Activated B cell treated with CpG ODN at 0.5 μM for 24 hours (primary cell): ENCODE measurements at regions not wholly inside any gene's neighbourhood (a gene's known extent, or its start where the extent isn't known, plus 50 kb on each side); places are given as distances from the start of the nearest gene placed in this dataset.
"Not testable (repeated sequence)": the region's sequence is repeated elsewhere in the genome, so short reads cannot be mapped to it uniquely, and the experiment has no call there.

Source experiments
- ATAC-seq: fragments of 200-7000 bp; cut with Tn5 transposase; one replicate; pipeline ENCODE4 v1.10.0; 2021; ENCODE audit warnings: low read depth, mild to moderate bottlenecking, moderate library complexity
- CTCF ChIA-PET: fragments of 350-600 bp; sonication (Branson Sonifier 250); formaldehyde crosslinking; loops from one replicate; lab custom pipeline; 2021; ENCODE audit warnings: antibody characterized with exemption; lab: Charles Lee
- POLR2A ChIA-PET: fragments of 350-600 bp; sonication (Branson Sonifier 250); formaldehyde crosslinking; loops from one replicate; lab custom pipeline; 2021; ENCODE audit warnings: antibody characterized with exemption; lab: Charles Lee
- DNase-seq: peaks from one replicate; pipeline ENCODE4 v3.0.0; 2022
- H3K27ac Mint-ChIP-seq: one replicate; pipeline ENCODE4 v1.8.0; 2020; ENCODE audit warnings: mixed read lengths
- H3K27me3 Mint-ChIP-seq: one replicate; pipeline ENCODE4 v1.8.0; 2021; ENCODE audit warnings: mixed read lengths
- H3K36me3 Mint-ChIP-seq: one replicate; pipeline ENCODE4 v1.8.0; 2021; ENCODE audit warnings: low read depth, mixed read lengths
- H3K4me1 Mint-ChIP-seq: one replicate; pipeline ENCODE4 v1.8.0; 2021; ENCODE audit warnings: mixed read lengths
- H3K4me3 Mint-ChIP-seq: one replicate; pipeline ENCODE4 v1.8.0; 2020; ENCODE audit warnings: mild to moderate bottlenecking, mixed read lengths
- H3K9me3 Mint-ChIP-seq: one replicate; pipeline ENCODE4 v1.8.0; 2020; ENCODE audit warnings: mixed read lengths
- intact Hi-C: fragments of 100-400 bp; cut with micrococcal nuclease; formaldehyde crosslinking; loops from one replicate; pipeline ENCODE4 v1.15.1; 2024
- TF ChIP-seq, protein P1 (sequence below): fragments of 200-600 bp; IDR thresholded peaks from one replicate; pipeline ENCODE4 v1.8.0; 2022; ENCODE audit warnings: antibody characterized with exemption, mild to moderate bottlenecking

DNA sequence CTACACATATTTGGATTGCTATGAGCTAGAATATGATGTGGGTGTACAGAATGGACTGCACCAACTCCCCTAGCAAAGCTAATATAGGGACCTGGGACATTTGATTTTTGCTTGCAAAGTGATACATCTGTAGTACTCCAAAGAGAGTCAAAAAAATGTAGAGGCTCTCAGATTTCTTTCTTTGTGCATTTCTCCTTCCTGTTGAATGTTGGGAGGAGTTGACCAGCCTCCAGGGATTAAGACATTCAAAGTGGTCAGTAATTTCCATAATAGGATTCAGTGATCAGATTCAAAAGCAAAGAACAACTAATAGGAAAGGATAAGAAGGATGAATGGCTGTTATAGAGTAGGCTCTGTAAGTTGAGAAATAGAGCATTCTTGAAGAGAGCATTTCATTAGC is 934.9 kb downstream of the KCNJ2 start:
- Mint-ChIP-seq H3K4me3 (no peak overlapping the region), H3K4me1 (no peaks in the 10 kb centered on the region), H3K36me3 (no peaks in the 10 kb centered on the region), H3K27me3 (no peaks in the 10 kb centered on the region), H3K9me3 (peaks cover 3% of the 10 kb centered on the region), H3K27ac (no peak overlapping the region)
- DNase-seq (no peak), ATAC-seq (no peak)
- intact Hi-C loops = no loop called here
- ChIA-PET POLR2A (no interaction called here), CTCF (no interaction called here)
- TF ChIP-seq, protein P1, sequence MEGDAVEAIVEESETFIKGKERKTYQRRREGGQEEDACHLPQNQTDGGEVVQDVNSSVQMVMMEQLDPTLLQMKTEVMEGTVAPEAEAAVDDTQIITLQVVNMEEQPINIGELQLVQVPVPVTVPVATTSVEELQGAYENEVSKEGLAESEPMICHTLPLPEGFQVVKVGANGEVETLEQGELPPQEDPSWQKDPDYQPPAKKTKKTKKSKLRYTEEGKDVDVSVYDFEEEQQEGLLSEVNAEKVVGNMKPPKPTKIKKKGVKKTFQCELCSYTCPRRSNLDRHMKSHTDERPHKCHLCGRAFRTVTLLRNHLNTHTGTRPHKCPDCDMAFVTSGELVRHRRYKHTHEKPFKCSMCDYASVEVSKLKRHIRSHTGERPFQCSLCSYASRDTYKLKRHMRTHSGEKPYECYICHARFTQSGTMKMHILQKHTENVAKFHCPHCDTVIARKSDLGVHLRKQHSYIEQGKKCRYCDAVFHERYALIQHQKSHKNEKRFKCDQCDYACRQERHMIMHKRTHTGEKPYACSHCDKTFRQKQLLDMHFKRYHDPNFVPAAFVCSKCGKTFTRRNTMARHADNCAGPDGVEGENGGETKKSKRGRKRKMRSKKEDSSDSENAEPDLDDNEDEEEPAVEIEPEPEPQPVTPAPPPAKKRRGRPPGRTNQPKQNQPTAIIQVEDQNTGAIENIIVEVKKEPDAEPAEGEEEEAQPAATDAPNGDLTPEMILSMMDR = no peak

DNA sequence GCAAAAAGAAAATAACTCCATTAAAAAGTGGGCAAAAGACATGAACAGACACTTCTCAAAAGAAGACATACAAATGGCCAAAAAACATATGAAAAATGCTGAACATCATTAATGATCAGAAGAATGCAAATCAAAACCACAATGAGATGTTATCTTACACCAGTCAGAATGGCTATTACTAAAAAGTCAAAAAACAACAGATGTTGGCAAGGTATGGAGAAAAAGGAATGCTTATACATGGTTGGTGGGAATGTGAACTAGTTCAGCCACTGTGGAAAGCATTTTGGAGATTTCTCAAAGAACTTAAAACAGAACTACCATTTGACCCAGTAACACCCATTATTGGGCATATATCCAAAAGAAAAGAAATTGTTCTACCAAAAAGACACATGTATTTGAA is 936.7 kb downstream of the KCNJ2 start:
- H3K4me1 Mint-ChIP-seq = not testable (repeated sequence)

DNA sequence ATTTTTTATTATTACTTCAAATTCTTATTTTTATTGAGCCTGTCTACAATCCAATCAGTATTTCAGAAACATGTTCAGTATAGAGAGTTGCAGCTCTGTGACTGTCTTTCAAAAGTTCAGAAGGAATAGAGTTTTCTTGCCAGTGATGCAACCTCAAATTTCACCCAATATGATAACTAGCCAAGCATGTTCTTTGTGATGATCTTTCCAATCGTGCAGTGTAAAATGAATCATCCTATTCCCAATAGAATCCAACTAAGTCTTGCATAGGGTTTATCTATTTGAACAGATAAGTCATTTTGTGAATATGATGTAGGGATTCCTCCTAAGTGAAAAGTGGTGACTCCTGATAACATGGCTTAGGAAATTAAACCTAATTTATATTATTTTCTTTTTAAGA is 937.8 kb downstream of the KCNJ2 start:
- POLR2A ChIA-PET = no interaction called here
- TF ChIP-seq, protein P1 = no peak
- Mint-ChIP-seq H3K27me3 (no peaks in the 10 kb centered on the region), H3K9me3 (peaks cover 2% of the 10 kb centered on the region), H3K36me3 (no peaks in the 10 kb centered on the region), H3K27ac (no peak overlapping the region), H3K4me3 (no peak overlapping the region), H3K4me1 (no peaks in the 10 kb centered on the region)
- no peak for DNase-seq
- CTCF ChIA-PET = interaction anchor here (0.6 kb wide), 1 partner anchor 142 kb away, joined by 4 read pairs; no protein-coding TSS in a partner anchor
- intact Hi-C loops = no loop called here
- no peak for ATAC-seq

More for the DNA sequence above, 936.7 kb downstream of the KCNJ2 start:
- H3K27ac Mint-ChIP-seq, H3K9me3 Mint-ChIP-seq, DNase-seq, H3K36me3 Mint-ChIP-seq, CTCF ChIA-PET, H3K4me3 Mint-ChIP-seq, H3K27me3 Mint-ChIP-seq, intact Hi-C loops, POLR2A ChIA-PET, ATAC-seq: not testable (repeated sequence)

DNA sequence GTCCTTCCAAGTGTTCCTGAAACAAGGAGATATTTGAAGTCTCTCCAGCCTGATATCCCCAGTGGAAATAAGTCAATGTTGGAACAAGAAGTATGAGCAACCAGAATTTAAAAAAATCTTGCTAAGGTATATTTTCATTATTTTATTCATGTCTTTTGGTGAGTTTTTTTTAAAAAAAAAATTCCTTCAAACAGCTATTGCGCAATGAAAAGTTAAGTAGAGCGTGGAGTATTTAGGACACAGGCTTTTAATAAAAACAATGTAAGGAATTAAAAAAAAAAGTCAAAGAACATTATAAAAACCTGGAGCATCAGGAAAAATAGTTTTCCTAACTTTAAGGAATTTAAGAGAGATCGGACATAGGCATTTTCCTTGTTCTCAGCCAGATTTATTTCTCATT is 940.4 kb downstream of the KCNJ2 start:
- ChIA-PET CTCF (no interaction called here), POLR2A (no interaction called here)
- no peaks in the 10 kb centered on the region for H3K27me3 Mint-ChIP-seq
- ATAC-seq (no peak), DNase-seq (no peak)
- H3K27ac Mint-ChIP-seq = no peak overlapping the region
- no peak overlapping the region for H3K4me3 Mint-ChIP-seq
- H3K9me3 Mint-ChIP-seq = no peaks in the 10 kb centered on the region
- TF ChIP-seq, protein P1 = no peak
- intact Hi-C loops = no loop called here
- H3K4me1 Mint-ChIP-seq = no peaks in the 10 kb centered on the region
- H3K36me3 Mint-ChIP-seq = no peaks in the 10 kb centered on the region

DNA sequence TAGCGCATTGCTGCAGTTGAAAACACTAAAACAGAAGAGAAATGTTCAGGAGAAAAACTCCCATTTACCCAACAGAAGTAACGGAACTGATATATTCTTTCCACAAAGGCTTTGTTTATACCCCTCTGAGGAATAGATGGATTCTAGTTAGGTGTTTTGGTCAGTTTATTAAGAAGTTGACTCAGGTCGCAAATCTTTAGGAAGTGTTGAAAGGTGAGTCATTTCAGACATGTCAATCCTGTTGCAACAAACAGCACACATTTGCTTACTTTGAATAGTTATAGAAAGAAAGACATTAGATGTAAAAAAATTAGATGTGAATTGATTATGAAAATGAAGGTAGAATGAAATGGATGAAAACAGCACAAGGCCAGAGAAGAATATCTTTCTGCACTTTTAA is 941.0 kb downstream of the KCNJ2 start:
- TF ChIP-seq, protein P1 = no peak
- H3K4me1 Mint-ChIP-seq = no peaks in the 10 kb centered on the region
- ChIA-PET CTCF (no interaction called here), POLR2A (no interaction called here)
- H3K4me3 Mint-ChIP-seq = no peak overlapping the region
- H3K27me3 Mint-ChIP-seq = no peaks in the 10 kb centered on the region
- DNase-seq = no peak
- no peak for ATAC-seq
- intact Hi-C loops = no loop called here
- no peak overlapping the region for H3K27ac Mint-ChIP-seq
- H3K9me3 Mint-ChIP-seq = no peaks in the 10 kb centered on the region
- no peaks in the 10 kb centered on the region for H3K36me3 Mint-ChIP-seq

DNA sequence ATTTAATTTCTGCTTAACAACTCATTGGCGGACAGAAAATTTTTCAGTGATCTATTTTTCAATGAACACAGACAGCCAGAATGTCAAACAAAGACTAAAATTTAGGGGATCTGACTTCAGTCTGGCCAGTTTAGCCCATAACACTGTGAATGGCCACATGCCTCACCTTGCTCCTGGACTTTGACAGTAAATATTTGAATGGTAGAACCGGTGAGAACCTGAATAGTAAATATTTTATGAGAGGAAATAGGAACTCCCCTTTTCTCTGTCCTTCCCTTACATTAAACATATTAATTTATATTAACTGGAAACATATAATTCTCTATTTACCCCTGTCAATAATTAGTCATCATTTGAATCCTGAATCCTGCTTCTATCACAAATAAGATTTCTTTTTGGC is 942.1 kb downstream of the KCNJ2 start:
- intact Hi-C loops = no loop called here
- TF ChIP-seq, protein P1 = no peak
- H3K4me3 Mint-ChIP-seq = no peak overlapping the region
- ATAC-seq (no peak), DNase-seq (no peak)
- CTCF ChIA-PET = no interaction called here
- H3K9me3 Mint-ChIP-seq = no peaks in the 10 kb centered on the region
- no peaks in the 10 kb centered on the region for H3K4me1 Mint-ChIP-seq
- no peaks in the 10 kb centered on the region for H3K27me3 Mint-ChIP-seq
- H3K27ac Mint-ChIP-seq = no peak overlapping the region
- H3K36me3 Mint-ChIP-seq = no peaks in the 10 kb centered on the region
- POLR2A ChIA-PET = no interaction called here
